SU-DHL-6 (cell line): ENCODE measurements at regions not wholly inside any gene's neighbourhood (a gene's known extent, or its start where the extent isn't known, plus 50 kb on each side); places are given as distances from the start of the nearest gene placed in this dataset.

Experiments used
- EZH2phosphoT487 ChIP-seq: fragments of 200-600 bp; sonication (generic), shearing (Covaris generic); conservative IDR thresholded peaks from 2 replicates; pipeline ENCODE4 v1.6.1; 2018; ENCODE audit warnings: mild to moderate bottlenecking, antibody characterized with exemption, low read length, moderate library complexity, mixed read lengths
- TF ChIP-seq, protein P1 (sequence below): fragments of 200-600 bp; sonication (generic); IDR thresholded peaks from one replicate; pipeline ENCODE4 v1.5.1; 2017; ENCODE audit warnings: antibody characterized with exemption, mild to moderate bottlenecking, low read length, moderate library complexity; ENCODE audit not compliant: insufficient read depth, poor library complexity, severe bottlenecking

DNA sequence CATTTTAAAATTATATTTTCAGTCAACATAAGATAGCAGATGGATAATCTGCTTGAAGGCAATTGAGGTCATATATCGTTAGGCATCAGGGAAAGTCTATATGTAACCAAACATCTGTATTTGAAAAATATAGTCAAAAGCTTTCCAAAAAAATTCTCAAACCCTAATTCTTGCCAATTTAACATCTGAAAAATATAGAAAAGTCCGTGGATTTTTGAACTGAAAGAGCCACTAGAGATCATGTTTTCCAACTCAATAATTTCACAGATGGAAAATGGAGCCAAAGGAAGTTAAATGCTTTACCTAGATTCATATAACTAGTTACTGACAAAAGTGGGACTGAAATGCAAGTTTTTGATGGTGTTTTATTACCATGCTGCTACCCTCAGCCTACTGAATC lies 185.1 kb upstream of the ZNF804A start:
- TF ChIP-seq, protein P1, sequence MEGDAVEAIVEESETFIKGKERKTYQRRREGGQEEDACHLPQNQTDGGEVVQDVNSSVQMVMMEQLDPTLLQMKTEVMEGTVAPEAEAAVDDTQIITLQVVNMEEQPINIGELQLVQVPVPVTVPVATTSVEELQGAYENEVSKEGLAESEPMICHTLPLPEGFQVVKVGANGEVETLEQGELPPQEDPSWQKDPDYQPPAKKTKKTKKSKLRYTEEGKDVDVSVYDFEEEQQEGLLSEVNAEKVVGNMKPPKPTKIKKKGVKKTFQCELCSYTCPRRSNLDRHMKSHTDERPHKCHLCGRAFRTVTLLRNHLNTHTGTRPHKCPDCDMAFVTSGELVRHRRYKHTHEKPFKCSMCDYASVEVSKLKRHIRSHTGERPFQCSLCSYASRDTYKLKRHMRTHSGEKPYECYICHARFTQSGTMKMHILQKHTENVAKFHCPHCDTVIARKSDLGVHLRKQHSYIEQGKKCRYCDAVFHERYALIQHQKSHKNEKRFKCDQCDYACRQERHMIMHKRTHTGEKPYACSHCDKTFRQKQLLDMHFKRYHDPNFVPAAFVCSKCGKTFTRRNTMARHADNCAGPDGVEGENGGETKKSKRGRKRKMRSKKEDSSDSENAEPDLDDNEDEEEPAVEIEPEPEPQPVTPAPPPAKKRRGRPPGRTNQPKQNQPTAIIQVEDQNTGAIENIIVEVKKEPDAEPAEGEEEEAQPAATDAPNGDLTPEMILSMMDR: no peak
- no peak for TF ChIP-seq EZH2phosphoT487
